HuH-7.5 (cell line): ENCODE measurements at regions not wholly inside any gene's neighbourhood (a gene's known extent, or its start where the extent isn't known, plus 50 kb on each side); places are given as distances from the start of the nearest gene placed in this dataset.

Experiments
- DNase-seq: peaks from one replicate; pipeline ENCODE4 v3.0.0; 2011; ENCODE audit warnings: low spot score

GRCh38 chr20:10863337-10864060, 189.7 kb upstream of the JAG1 start:
- no peak for DNase-seq

- DNase-seq: no peak
Measured at GRCh38 chr20:10864076-10864672, 190.4 kb upstream of the JAG1 start.

- no peak for DNase-seq
Measured at GRCh38 chr20:10868299-10868698, 194.5 kb upstream of the JAG1 start.

GRCh38 chr20:10873026-10873425, 199.2 kb upstream of the JAG1 start:
- no peak for DNase-seq

- no peak for DNase-seq
Measured at GRCh38 chr20:10875653-10876052, 201.9 kb upstream of the JAG1 start.

- no peak for DNase-seq
Measured at GRCh38 chr20:10876558-10876957, 202.8 kb upstream of the JAG1 start.

GRCh38 chr20:10877342-10877741, 203.5 kb upstream of the JAG1 start:
- DNase-seq: no peak

GRCh38 chr20:10883166-10883565, 209.4 kb upstream of the JAG1 start:
- no peak for DNase-seq

- no peak for DNase-seq
Measured at GRCh38 chr20:10893321-10893720, 219.5 kb upstream of the JAG1 start.

- DNase-seq: no peak
Measured at GRCh38 chr20:10897336-10897735, 223.5 kb upstream of the JAG1 start.

GRCh38 chr20:10898552-10898951, 224.8 kb upstream of the JAG1 start:
- DNase-seq: no peak

- DNase-seq: no peak
Measured at GRCh38 chr20:10902174-10902573, 228.4 kb upstream of the JAG1 start.

GRCh38 chr20:10902576-10903282, 228.9 kb upstream of the JAG1 start:
- DNase-seq: no peak

GRCh38 chr20:10906834-10907233, 233.0 kb upstream of the JAG1 start:
- DNase-seq: no peak

GRCh38 chr20:10909803-10910202, 236.0 kb upstream of the JAG1 start:
- no peak for DNase-seq

- no peak for DNase-seq
Measured at GRCh38 chr20:10910535-10911178, 236.9 kb upstream of the JAG1 start.

- no peak for DNase-seq
Measured at GRCh38 chr20:10911298-10911697, 237.5 kb upstream of the JAG1 start.

GRCh38 chr20:10915815-10916214, 242.0 kb upstream of the JAG1 start:
- DNase-seq: no peak

GRCh38 chr20:10916312-10916711, 242.5 kb upstream of the JAG1 start:
- DNase-seq: no peak

GRCh38 chr20:10917826-10918225, 244.0 kb upstream of the JAG1 start:
- DNase-seq: no peak

GRCh38 chr20:10919396-10920140, 245.8 kb upstream of the JAG1 start:
- DNase-seq: no peak

GRCh38 chr20:10920396-10920795, 246.6 kb upstream of the JAG1 start:
- DNase-seq: no peak
